Astrocyte (in vitro differentiated cells and primary cell): ENCODE measurements at regions not wholly inside any gene's neighbourhood (a gene's known extent, or its start where the extent isn't known, plus 50 kb on each side); places are given as distances from the start of the nearest gene placed in this dataset.

Experiments
- DNase-seq: peaks from one replicate; pipeline ENCODE4 v3.0.0-alpha.2; 2010; ENCODE audit warnings: low read depth
- FAIRE-seq: peaks from 2 replicates; lab custom pipeline; 2011; peaks lifted over from hg19 to GRCh38; lab: Jason Lieb, UNC
- H2AFZ ChIP-seq: 2 replicates; pipeline ENCODE4 v1.6.0; 2012; ENCODE audit warnings: low read depth, low read length, inconsistent platforms
- H3K27ac ChIP-seq: 2 replicates; pipeline ENCODE4 v1.5.1; 2011; ENCODE audit warnings: low read depth, low read length, inconsistent platforms
- H3K27me3 ChIP-seq: 2 replicates; pipeline ENCODE4 v1.6.0; 2011; ENCODE audit warnings: low read length, inconsistent platforms; ENCODE audit not compliant: insufficient read depth
- H3K36me3 ChIP-seq: 2 replicates; pipeline ENCODE4 v1.5.1; 2011; ENCODE audit warnings: low read length, inconsistent platforms; ENCODE audit not compliant: insufficient read depth
- H3K4me1 ChIP-seq: 2 replicates; pipeline ENCODE4 v1.5.1; 2011; ENCODE audit warnings: low read length, inconsistent platforms; ENCODE audit not compliant: insufficient read depth
- H3K4me2 ChIP-seq: 2 replicates; pipeline ENCODE4 v1.6.0; 2012; ENCODE audit warnings: low read length, inconsistent platforms
- H3K4me3 ChIP-seq: 2 replicates; pipeline ENCODE4 v1.5.1; 2011; ENCODE audit warnings: low read depth, mild to moderate bottlenecking, low read length, inconsistent platforms; ENCODE audit not compliant: insufficient read depth
- H3K79me2 ChIP-seq: 2 replicates; pipeline ENCODE4 v1.6.0; 2012; ENCODE audit warnings: mild to moderate bottlenecking, low read length, inconsistent platforms; ENCODE audit not compliant: insufficient read depth
- H3K9ac ChIP-seq: 2 replicates; pipeline ENCODE4 v1.6.0; 2012; ENCODE audit warnings: mild to moderate bottlenecking, low read length, inconsistent platforms
- H3K9me3 ChIP-seq: 2 replicates; pipeline ENCODE4 v1.5.1; 2012; ENCODE audit warnings: low read depth, mild to moderate bottlenecking, low read length, inconsistent platforms; ENCODE audit not compliant: insufficient read depth
- H4K20me1 ChIP-seq: 2 replicates; pipeline ENCODE4 v1.6.0; 2012; ENCODE audit warnings: low read length, inconsistent platforms; ENCODE audit not compliant: insufficient read depth
- H3K27ac Mint-ChIP-seq: one replicate; pipeline ENCODE4 v1.8.0; 2021; ENCODE audit warnings: mild to moderate bottlenecking, mixed read lengths; ENCODE audit not compliant: unreplicated experiment
- H3K27me3 Mint-ChIP-seq: one replicate; pipeline ENCODE4 v1.8.0; 2021; ENCODE audit warnings: low read depth, mixed read lengths; ENCODE audit not compliant: unreplicated experiment
- H3K36me3 Mint-ChIP-seq: one replicate; pipeline ENCODE4 v1.8.0; 2021; ENCODE audit warnings: low read depth, mixed read lengths; ENCODE audit not compliant: unreplicated experiment
- H3K4me1 Mint-ChIP-seq: one replicate; pipeline ENCODE4 v1.8.0; 2021; ENCODE audit warnings: low read depth, mixed read lengths; ENCODE audit not compliant: unreplicated experiment
- H3K4me3 Mint-ChIP-seq: one replicate; pipeline ENCODE4 v1.8.0; 2021; ENCODE audit warnings: mild to moderate bottlenecking, moderate library complexity, mixed read lengths; ENCODE audit not compliant: unreplicated experiment
- H3K9me3 Mint-ChIP-seq: one replicate; pipeline ENCODE4 v1.8.0; 2021; ENCODE audit warnings: mild to moderate bottlenecking, mixed read lengths; ENCODE audit not compliant: unreplicated experiment
- CTCF ChIP-seq: IDR thresholded peaks from 2 replicates; pipeline ENCODE4 v1.5.1; 2011; ENCODE audit warnings: low read depth, mild to moderate bottlenecking, inconsistent platforms, low read length, moderate library complexity; ENCODE audit not compliant: insufficient read depth
- EZH2 ChIP-seq: IDR thresholded peaks from 2 replicates; pipeline ENCODE4 v1.6.1; 2012; ENCODE audit warnings: mild to moderate bottlenecking, low read length, inconsistent platforms; ENCODE audit not compliant: insufficient read depth

DNA sequence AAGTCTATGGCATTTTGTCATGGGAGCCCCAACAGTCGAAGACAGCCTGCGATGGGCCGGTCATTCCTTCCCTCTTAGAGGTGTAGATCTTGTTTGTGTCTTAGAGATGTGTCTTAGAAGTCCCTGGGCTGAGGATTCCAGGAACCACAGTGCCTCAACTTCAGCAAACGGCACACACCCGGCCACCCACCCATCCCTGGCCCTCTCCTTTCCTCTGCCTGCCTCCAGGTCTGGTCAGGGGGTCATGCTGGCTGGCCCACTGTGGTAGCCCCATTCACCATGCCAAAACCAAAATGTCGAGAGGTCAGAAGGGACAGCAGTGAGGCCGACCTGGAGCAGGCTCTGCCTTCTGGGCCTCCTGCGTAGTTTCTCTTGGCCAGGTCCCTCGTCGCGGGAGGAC lies 857.9 kb downstream of the TBC1D22A start:
- peaks cover 11% of the 10 kb centered on the region for H3K9me3 ChIP-seq
- no peak overlapping the region for H3K4me3 Mint-ChIP-seq

GRCh38 chr22:47619631-47620030 lies 857.2 kb downstream of the TBC1D22A start:
- Histone ChIP-seq H4K20me1 (no peaks in the 10 kb centered on the region), H3K36me3 (no peaks in the 10 kb centered on the region), H3K4me1 (no peaks in the 10 kb centered on the region), H3K4me3 (no peak overlapping the region), H3K27ac (no peak overlapping the region), H3K9ac (no peak overlapping the region), H3K27me3 (no peaks in the 10 kb centered on the region), H2AFZ (no peak overlapping the region), H3K9me3 (peaks cover 16% of the 10 kb centered on the region), H3K79me2 (no peaks in the 10 kb centered on the region), H3K4me2 (no peak overlapping the region)
- Mint-ChIP-seq H3K9me3 (peaks cover 4% of the 10 kb centered on the region), H3K27me3 (peaks cover 24% of the 10 kb centered on the region), H3K4me1 (no peaks in the 10 kb centered on the region), H3K27ac (no peak overlapping the region), H3K4me3 (no peak overlapping the region), H3K36me3 (no peaks in the 10 kb centered on the region)
- FAIRE-seq, result no peak
- no peak for DNase-seq
- TF ChIP-seq EZH2, result no peak
- TF ChIP-seq CTCF, result no peak

More for the DNA sequence above, 857.9 kb downstream of the TBC1D22A start:
- Histone ChIP-seq H2AFZ (no peak overlapping the region), H3K4me3 (no peak overlapping the region), H3K27ac (no peak overlapping the region), H3K4me1 (no peaks in the 10 kb centered on the region), H3K79me2 (no peaks in the 10 kb centered on the region), H3K9ac (no peak overlapping the region), H3K36me3 (no peaks in the 10 kb centered on the region), H3K4me2 (no peak overlapping the region), H3K27me3 (no peaks in the 10 kb centered on the region), H4K20me1 (no peaks in the 10 kb centered on the region)
- FAIRE-seq (no peak), DNase-seq (no peak)
- Mint-ChIP-seq H3K36me3 (no peaks in the 10 kb centered on the region), H3K4me1 (no peaks in the 10 kb centered on the region), H3K9me3 (peaks cover 4% of the 10 kb centered on the region), H3K27ac (no peak overlapping the region), H3K27me3 (peaks cover 28% of the 10 kb centered on the region)
- TF ChIP-seq CTCF, result no peak
- no peak for TF ChIP-seq EZH2

GRCh38 chr22:47618180-47619010 lies 855.9 kb downstream of the TBC1D22A start:
- Histone ChIP-seq H3K4me1 (no peaks in the 10 kb centered on the region), H3K79me2 (no peaks in the 10 kb centered on the region), H3K36me3 (no peaks in the 10 kb centered on the region), H3K9me3 (peaks cover 16% of the 10 kb centered on the region), H3K4me2 (no peak overlapping the region), H3K27ac (no peak overlapping the region), H4K20me1 (no peaks in the 10 kb centered on the region), H3K9ac (no peak overlapping the region), H3K27me3 (no peaks in the 10 kb centered on the region), H2AFZ (no peak overlapping the region), H3K4me3 (no peak overlapping the region)
- H3K4me1 Mint-ChIP-seq, result no peaks in the 10 kb centered on the region
- TF ChIP-seq CTCF, result no peak
- TF ChIP-seq EZH2, result no peak
- no peaks in the 10 kb centered on the region for H3K36me3 Mint-ChIP-seq
- peaks cover 23% of the 10 kb centered on the region for H3K27me3 Mint-ChIP-seq
- no peak overlapping the region for H3K4me3 Mint-ChIP-seq
- no peak for DNase-seq
- H3K27ac Mint-ChIP-seq, result no peak overlapping the region
- FAIRE-seq, result no peak
- peaks cover 6% of the 10 kb centered on the region for H3K9me3 Mint-ChIP-seq
